GM04503 (cell line): ENCODE measurements at regions not wholly inside any gene's neighbourhood (a gene's known extent, or its start where the extent isn't known, plus 50 kb on each side); places are given as distances from the start of the nearest gene placed in this dataset.
A peak's percentile ranks its signal among the peaks of the same experiment; 100 is the strongest.
"Not testable (repeated sequence)": the region's sequence is repeated elsewhere in the genome, so short reads cannot be mapped to it uniquely, and the experiment has no call there.

Source experiments
- DNase-seq: peaks from one replicate; pipeline ENCODE4 v3.0.0-alpha.2; 2012; ENCODE audit warnings: low read depth

- no peak for DNase-seq
Observed at GRCh38 chr11:112310848-112311247, 50.2 kb upstream of the PLET1 start.

GRCh38 chr11:112315057-112315720 lies 54.5 kb upstream of the PLET1 start:
- no peak for DNase-seq

- DNase-seq = no peak
Observed at GRCh38 chr11:112315861-112316739, 55.4 kb upstream of the PLET1 start.

- no peak for DNase-seq
Observed at GRCh38 chr11:112316971-112317370, 56.3 kb upstream of the PLET1 start.

GRCh38 chr11:112318184-112318591 lies 57.5 kb upstream of the PLET1 start:
- DNase-seq = peak; percentile 81

GRCh38 chr11:112318661-112319060 lies 58.0 kb upstream of the PLET1 start:
- no peak for DNase-seq

GRCh38 chr11:112320668-112321067 lies 60.0 kb upstream of the PLET1 start:
- DNase-seq = no peak

GRCh38 chr11:112321501-112322172 lies 61.0 kb upstream of the PLET1 start:
- peak; percentile 54 for DNase-seq

GRCh38 chr11:112322173-112322790 lies 61.6 kb upstream of the PLET1 start:
- DNase-seq = no peak

GRCh38 chr11:112334381-112334780 lies 73.7 kb upstream of the PLET1 start:
- no peak for DNase-seq

- no peak for DNase-seq
Observed at GRCh38 chr11:112336356-112336886, 75.8 kb upstream of the PLET1 start.

- DNase-seq = no peak
Observed at GRCh38 chr11:112339566-112339965, 78.9 kb upstream of the PLET1 start.

GRCh38 chr11:112343368-112344039 lies 82.8 kb upstream of the PLET1 start:
- no peak for DNase-seq

GRCh38 chr11:112344040-112344413 lies 83.4 kb upstream of the PLET1 start:
- no peak for DNase-seq

GRCh38 chr11:112345166-112345565 lies 84.5 kb upstream of the PLET1 start:
- no peak for DNase-seq

GRCh38 chr11:112345706-112346105 lies 85.0 kb upstream of the PLET1 start:
- no peak for DNase-seq

GRCh38 chr11:112346586-112346985 lies 85.9 kb upstream of the PLET1 start:
- no peak for DNase-seq

GRCh38 chr11:112348480-112349029 lies 87.9 kb upstream of the PLET1 start:
- DNase-seq = no peak

GRCh38 chr11:112351423-112351822 lies 90.8 kb upstream of the PLET1 start:
- DNase-seq = not testable (repeated sequence)

GRCh38 chr11:112352907-112353306 lies 92.2 kb upstream of the PLET1 start:
- no peak for DNase-seq

- no peak for DNase-seq
Observed at GRCh38 chr11:112354364-112354763, 93.7 kb upstream of the PLET1 start.
